Stimulated activated naive B cell treated with anti-CD40 and anti-IgM and Interleukin-4, amounts not matched to agents 10 μg/mL and 1 μg/mL and 100 μg/mL, for 72 hours (primary cell): ENCODE measurements at regions not wholly inside any gene's neighbourhood (a gene's known extent, or its start where the extent isn't known, plus 50 kb on each side); places are given as distances from the start of the nearest gene placed in this dataset.

Experiments
- ATAC-seq, 2 donors: fragments of 150-1000 bp; cut with Tn5 transposase; replicated peaks; 2 replicates each; pipeline ENCODE4 v1.10.0; 2021; ENCODE audit warnings: moderate library complexity in 1 of 2
- DNase-seq: peaks from one replicate; pipeline ENCODE4 v3.0.0; 2021
- H3K27ac Mint-ChIP-seq: one replicate; pipeline ENCODE4 v1.8.0; 2022; ENCODE audit warnings: mild to moderate bottlenecking, mixed read lengths
- H3K27me3 Mint-ChIP-seq, 2 donors: one replicate each; pipeline ENCODE4 v1.8.0; 2022; ENCODE audit warnings: mixed read lengths in 2 of 2
- H3K36me3 Mint-ChIP-seq, 2 donors: one replicate each; pipeline ENCODE4 v1.8.0; 2022; ENCODE audit warnings: mixed read lengths in 2 of 2, mild to moderate bottlenecking in 1 of 2
- H3K4me1 Mint-ChIP-seq, 2 donors: one replicate each; pipeline ENCODE4 v1.8.0; 2022; ENCODE audit warnings: mixed read lengths in 2 of 2, mild to moderate bottlenecking in 1 of 2
- H3K4me3 Mint-ChIP-seq, 2 donors: one replicate each; pipeline ENCODE4 v1.8.0; 2022; ENCODE audit warnings: mild to moderate bottlenecking in 2 of 2, mixed read lengths in 2 of 2, moderate library complexity in 1 of 2
- H3K9me3 Mint-ChIP-seq, 2 donors: one replicate each; pipeline ENCODE4 v1.8.0; 2022; ENCODE audit warnings: mixed read lengths in 2 of 2, mild to moderate bottlenecking in 1 of 2

- no peak for ATAC-seq
- Mint-ChIP-seq H3K27ac (no peak overlapping the region), H3K4me3 (no peak overlapping the region), H3K36me3 (no peaks in the 10 kb centered on the region), H3K4me1 (no peaks in the 10 kb centered on the region), H3K9me3 (peaks cover 0 to 1% of the 10 kb centered on the region in 2 donors), H3K27me3 (no peaks in the 10 kb centered on the region)
- DNase-seq: no peak
Observed at GRCh38 chr5:38051711-38052511, 206.4 kb upstream of the EGFLAM start.

GRCh38 chr5:38048400-38048799 lies 208.6 kb upstream of the GDNF start:
- peaks cover 0 to 1% of the 10 kb centered on the region in 2 donors for H3K9me3 Mint-ChIP-seq
- ATAC-seq (no peak), DNase-seq (no peak)
- no peak overlapping the region for H3K4me3 Mint-ChIP-seq
- no peaks in the 10 kb centered on the region for H3K4me1 Mint-ChIP-seq
- H3K36me3 Mint-ChIP-seq: no peaks in the 10 kb centered on the region
- no peaks in the 10 kb centered on the region for H3K27me3 Mint-ChIP-seq
- H3K27ac Mint-ChIP-seq: no peak overlapping the region

GRCh38 chr5:38046103-38046502 lies 206.3 kb upstream of the GDNF start:
- DNase-seq: no peak
- no peaks in the 10 kb centered on the region for H3K4me1 Mint-ChIP-seq
- H3K9me3 Mint-ChIP-seq: no peaks in the 10 kb centered on the region
- H3K4me3 Mint-ChIP-seq: no peak overlapping the region
- ATAC-seq: no peak
- no peaks in the 10 kb centered on the region for H3K36me3 Mint-ChIP-seq
- no peaks in the 10 kb centered on the region for H3K27me3 Mint-ChIP-seq
- H3K27ac Mint-ChIP-seq: no peak overlapping the region

- Mint-ChIP-seq H3K4me1 (no peaks in the 10 kb centered on the region), H3K27me3 (no peaks in the 10 kb centered on the region), H3K36me3 (no peaks in the 10 kb centered on the region), H3K9me3 (no peaks in the 10 kb centered on the region), H3K4me3 (no peak overlapping the region), H3K27ac (no peak overlapping the region)
- ATAC-seq (no peak), DNase-seq (no peak)
Observed at GRCh38 chr5:38045446-38045845, 205.6 kb upstream of the GDNF start.

GRCh38 chr5:38039826-38040225 lies 200.0 kb upstream of the GDNF start:
- DNase-seq (no peak), ATAC-seq (no peak)
- Mint-ChIP-seq H3K4me3 (no peak overlapping the region), H3K36me3 (no peaks in the 10 kb centered on the region), H3K4me1 (peaks cover 0 to 2% of the 10 kb centered on the region in 2 donors), H3K27ac (no peak overlapping the region), H3K9me3 (peaks cover 0 to 5% of the 10 kb centered on the region in 2 donors), H3K27me3 (peaks cover 5 to 7% of the 10 kb centered on the region in 2 donors)

GRCh38 chr5:38039091-38039490 lies 199.2 kb upstream of the GDNF start:
- ATAC-seq: no peak
- no peak overlapping the region for H3K4me3 Mint-ChIP-seq
- DNase-seq: no peak
- no peak overlapping the region for H3K27ac Mint-ChIP-seq
- peaks cover 5 to 7% of the 10 kb centered on the region in 2 donors for H3K27me3 Mint-ChIP-seq
- H3K36me3 Mint-ChIP-seq: no peaks in the 10 kb centered on the region
- peaks cover 0 to 5% of the 10 kb centered on the region in 2 donors for H3K9me3 Mint-ChIP-seq
- H3K4me1 Mint-ChIP-seq: peaks cover 0 to 2% of the 10 kb centered on the region in 2 donors

- Mint-ChIP-seq H3K27ac (no peak overlapping the region), H3K36me3 (no peaks in the 10 kb centered on the region), H3K4me1 (peaks cover 0 to 2% of the 10 kb centered on the region in 2 donors), H3K27me3 (peaks cover 5 to 7% of the 10 kb centered on the region in 2 donors), H3K9me3 (peaks cover 0 to 8% of the 10 kb centered on the region in 2 donors), H3K4me3 (no peak overlapping the region)
- DNase-seq (no peak), ATAC-seq (no peak)
Observed at GRCh38 chr5:38036765-38037164, 196.9 kb upstream of the GDNF start.

GRCh38 chr5:38032149-38032548 lies 192.3 kb upstream of the GDNF start:
- DNase-seq: no peak
- H3K27ac Mint-ChIP-seq: no peak overlapping the region
- H3K27me3 Mint-ChIP-seq: no peaks in the 10 kb centered on the region
- peaks cover 3% of the 10 kb centered on the region in 2 donors for H3K9me3 Mint-ChIP-seq
- H3K36me3 Mint-ChIP-seq: no peaks in the 10 kb centered on the region
- no peaks in the 10 kb centered on the region for H3K4me1 Mint-ChIP-seq
- no peak for ATAC-seq
- no peak overlapping the region for H3K4me3 Mint-ChIP-seq

GRCh38 chr5:38031304-38031703 lies 191.5 kb upstream of the GDNF start:
- no peak for DNase-seq
- H3K4me3 Mint-ChIP-seq: no peak overlapping the region
- ATAC-seq: no peak
- no peaks in the 10 kb centered on the region for H3K27me3 Mint-ChIP-seq
- H3K9me3 Mint-ChIP-seq: peaks cover 3% of the 10 kb centered on the region in 2 donors
- no peaks in the 10 kb centered on the region for H3K4me1 Mint-ChIP-seq
- no peak overlapping the region for H3K27ac Mint-ChIP-seq
- no peaks in the 10 kb centered on the region for H3K36me3 Mint-ChIP-seq

GRCh38 chr5:38029397-38030065 lies 189.7 kb upstream of the GDNF start:
- Mint-ChIP-seq H3K27me3 (no peaks in the 10 kb centered on the region), H3K27ac (no peak overlapping the region), H3K36me3 (no peaks in the 10 kb centered on the region), H3K4me3 (no peak overlapping the region), H3K9me3 (peaks cover 3% of the 10 kb centered on the region in 2 donors), H3K4me1 (no peaks in the 10 kb centered on the region)
- ATAC-seq (no peak), DNase-seq (no peak)

GRCh38 chr5:38023799-38024198 lies 184.0 kb upstream of the GDNF start:
- no peak overlapping the region for H3K27ac Mint-ChIP-seq
- ATAC-seq (no peak), DNase-seq (no peak)
- H3K27me3 Mint-ChIP-seq: peaks cover 0 to 4% of the 10 kb centered on the region in 2 donors
- H3K9me3 Mint-ChIP-seq: peaks cover 0 to 2% of the 10 kb centered on the region in 2 donors
- no peak overlapping the region for H3K4me3 Mint-ChIP-seq
- H3K4me1 Mint-ChIP-seq: no peaks in the 10 kb centered on the region
- H3K36me3 Mint-ChIP-seq: no peaks in the 10 kb centered on the region

GRCh38 chr5:38023371-38023770 lies 183.5 kb upstream of the GDNF start:
- Mint-ChIP-seq H3K4me1 (no peaks in the 10 kb centered on the region), H3K4me3 (no peak overlapping the region), H3K27ac (no peak overlapping the region), H3K36me3 (no peaks in the 10 kb centered on the region), H3K27me3 (peaks cover 0 to 4% of the 10 kb centered on the region in 2 donors), H3K9me3 (no peaks in the 10 kb centered on the region)
- no peak for DNase-seq
- ATAC-seq: no peak

GRCh38 chr5:38022631-38023030 lies 182.8 kb upstream of the GDNF start:
- Mint-ChIP-seq H3K4me1 (no peaks in the 10 kb centered on the region), H3K4me3 (no peak overlapping the region), H3K36me3 (no peaks in the 10 kb centered on the region), H3K27me3 (peaks cover 0 to 4% of the 10 kb centered on the region in 2 donors), H3K27ac (no peak overlapping the region), H3K9me3 (no peaks in the 10 kb centered on the region)
- ATAC-seq (no peak), DNase-seq (no peak)

- no peak for DNase-seq
- ATAC-seq: no peak
- Mint-ChIP-seq H3K4me1 (no peaks in the 10 kb centered on the region), H3K9me3 (no peaks in the 10 kb centered on the region), H3K4me3 (no peak overlapping the region), H3K36me3 (no peaks in the 10 kb centered on the region), H3K27me3 (peaks cover 0 to 4% of the 10 kb centered on the region in 2 donors), H3K27ac (no peak overlapping the region)
Observed at GRCh38 chr5:38018016-38018415, 178.2 kb upstream of the GDNF start.

GRCh38 chr5:38013107-38013506 lies 173.3 kb upstream of the GDNF start:
- Mint-ChIP-seq H3K36me3 (no peaks in the 10 kb centered on the region), H3K4me3 (no peak overlapping the region)

More at GRCh38 chr5:38013107-38013506, 173.3 kb upstream of the GDNF start:
- H3K4me1 Mint-ChIP-seq: no peaks in the 10 kb centered on the region
- ATAC-seq: no peak
- no peaks in the 10 kb centered on the region for H3K9me3 Mint-ChIP-seq
- DNase-seq: no peak
- H3K27me3 Mint-ChIP-seq: peaks cover 0 to 7% of the 10 kb centered on the region in 2 donors
- H3K27ac Mint-ChIP-seq: no peak overlapping the region
